ENCODE measurements at regions not wholly inside any gene's neighbourhood (a gene's known extent, or its start where the extent isn't known, plus 50 kb on each side); places are given as distances from the start of the nearest gene placed in this dataset.

- Mint-ChIP-seq H3K27ac (no peak overlapping the region), H3K4me1 (ENCODE audit: unreplicated experiment) (no peaks in the 10 kb centered on the region), H3K4me3 (no peak overlapping the region), H3K9me3 (peaks cover 8% of the 10 kb centered on the region), H3K27me3 (no peaks in the 10 kb centered on the region), H3K36me3 (no peaks in the 10 kb centered on the region)
- no peak for DNase-seq (ENCODE audit: extremely low spot score, unreplicated experiment)
- TF ChIP-seq CTCF (conservative IDR thresholded peaks at IDR 0.05): no peak
These were observed 212.8 kb upstream of the CHD1 start for GRCh38 chr5:99141534-99142128.

DNA sequence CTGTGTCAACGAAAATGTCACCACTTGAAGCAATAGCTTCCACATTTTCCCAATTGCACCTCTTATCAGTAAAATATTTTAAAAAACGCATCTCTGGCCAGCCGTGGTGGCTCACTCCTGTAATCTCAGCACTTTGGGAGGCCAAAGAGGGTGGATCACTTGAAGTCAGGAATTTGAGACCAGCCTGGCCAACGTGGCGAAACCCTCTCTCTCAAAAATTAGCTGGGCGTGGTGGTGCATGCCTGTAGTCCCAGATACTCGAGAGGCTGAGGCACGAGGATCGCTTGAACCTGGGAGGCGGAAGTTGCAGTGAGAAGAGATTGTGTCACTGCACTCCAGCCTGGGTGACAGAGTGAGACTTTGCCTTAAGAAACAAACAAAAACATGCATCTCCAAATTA, 210.1 kb upstream of the CHD1 start:
- Mint-ChIP-seq H3K9me3 (peaks cover 8% of the 10 kb centered on the region), H3K4me1 (ENCODE audit: unreplicated experiment) (no peaks in the 10 kb centered on the region), H3K27ac (no peak overlapping the region), H3K4me3 (no peak overlapping the region), H3K27me3 (no peaks in the 10 kb centered on the region), H3K36me3 (no peaks in the 10 kb centered on the region)
- DNase-seq (ENCODE audit: extremely low spot score, unreplicated experiment): no peak
- no peak for TF ChIP-seq CTCF (conservative IDR thresholded peaks at IDR 0.05)

- TF ChIP-seq CTCF (conservative IDR thresholded peaks at IDR 0.05): no peak
- no peak for DNase-seq (ENCODE audit: extremely low spot score, unreplicated experiment)
- H3K27me3 Mint-ChIP-seq: no peaks in the 10 kb centered on the region
- H3K27ac Mint-ChIP-seq: no peak overlapping the region
- no peak overlapping the region for H3K4me3 Mint-ChIP-seq
- no peaks in the 10 kb centered on the region for H3K36me3 Mint-ChIP-seq
- H3K9me3 Mint-ChIP-seq: no peaks in the 10 kb centered on the region
- no peaks in the 10 kb centered on the region for H3K4me1 Mint-ChIP-seq (ENCODE audit: unreplicated experiment)
These were observed 205.1 kb upstream of the CHD1 start for GRCh38 chr5:99133921-99134320.

DNA sequence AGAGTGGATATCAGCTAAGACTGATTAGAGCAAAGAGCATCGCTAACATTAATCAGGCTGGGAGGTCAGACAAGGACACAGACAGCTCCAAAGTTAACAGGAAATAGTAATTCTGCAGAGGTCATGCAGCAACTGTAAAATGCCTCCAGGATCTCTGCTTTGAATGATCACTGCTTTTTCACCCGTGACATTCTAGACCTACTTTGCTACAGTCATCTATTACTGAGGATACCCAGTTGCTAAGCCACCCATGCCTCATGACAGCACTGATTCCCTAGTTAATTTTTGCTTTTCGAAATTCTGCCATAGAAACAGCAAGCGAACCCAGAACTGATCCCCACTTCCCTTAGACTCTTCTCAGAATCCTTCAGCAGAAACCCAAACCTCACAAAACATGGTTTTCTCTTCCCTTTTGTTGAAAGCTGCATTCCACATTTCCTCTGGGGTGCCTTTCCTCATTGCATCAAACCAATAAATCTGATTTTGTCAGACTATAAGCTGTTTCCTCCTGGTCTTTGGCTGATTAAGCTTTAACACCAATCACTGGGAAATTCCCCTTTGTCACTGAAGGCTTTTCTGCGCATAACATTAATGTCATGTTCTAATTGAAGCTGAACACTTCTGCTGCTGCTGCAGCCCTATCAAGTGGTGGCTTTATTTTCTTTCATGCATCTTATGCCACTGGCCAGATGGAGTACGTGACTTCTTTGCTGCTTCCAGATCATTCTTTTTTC, 201.1 kb upstream of the CHD1 start:
- no peaks in the 10 kb centered on the region for H3K27me3 Mint-ChIP-seq
- no peak overlapping the region for H3K27ac Mint-ChIP-seq
- DNase-seq (ENCODE audit: extremely low spot score, unreplicated experiment): no peak
- no peak for TF ChIP-seq CTCF (conservative IDR thresholded peaks at IDR 0.05)
- H3K4me1 Mint-ChIP-seq (ENCODE audit: unreplicated experiment): no peaks in the 10 kb centered on the region
- H3K9me3 Mint-ChIP-seq: no peaks in the 10 kb centered on the region
- H3K36me3 Mint-ChIP-seq: no peaks in the 10 kb centered on the region
- H3K4me3 Mint-ChIP-seq: no peak overlapping the region

GRCh38 chr5:99122976-99123375, 194.2 kb upstream of the CHD1 start:
- H3K36me3 Mint-ChIP-seq: no peaks in the 10 kb centered on the region
- no peak overlapping the region for H3K27ac Mint-ChIP-seq
- TF ChIP-seq CTCF (conservative IDR thresholded peaks at IDR 0.05): no peak
- DNase-seq (ENCODE audit: extremely low spot score, unreplicated experiment): no peak
- H3K4me1 Mint-ChIP-seq (ENCODE audit: unreplicated experiment): no peaks in the 10 kb centered on the region
- H3K27me3 Mint-ChIP-seq: no peaks in the 10 kb centered on the region
- no peak overlapping the region for H3K4me3 Mint-ChIP-seq
- peaks cover 8% of the 10 kb centered on the region for H3K9me3 Mint-ChIP-seq
